NB4 (cell line): ENCODE measurements at regions not wholly inside any gene's neighbourhood (a gene's known extent, or its start where the extent isn't known, plus 50 kb on each side); places are given as distances from the start of the nearest gene placed in this dataset.
"Not testable (repeated sequence)": the region's sequence is repeated elsewhere in the genome, so short reads cannot be mapped to it uniquely, and the experiment has no call there.

Experiments used
- DNase-seq: peaks from one replicate; pipeline ENCODE4 v3.0.0; 2010; ENCODE audit warnings: low read depth
- H3K4me3 ChIP-seq: one replicate; pipeline ENCODE4 v1.5.1; 2011; ENCODE audit warnings: mild to moderate bottlenecking, low read depth, low read length, moderate library complexity
- MYC ChIP-seq: IDR thresholded peaks from 2 replicates; pipeline ENCODE4 v1.6.1; 2011; ENCODE audit warnings: low read depth, low read length
- POLR2A ChIP-seq: IDR thresholded peaks from 2 replicates; pipeline ENCODE4 v1.6.1; 2011; ENCODE audit warnings: mild to moderate bottlenecking; ENCODE audit not compliant: insufficient read length; ENCODE audit errors: extremely low read depth
- TF ChIP-seq, protein P1 (sequence below): IDR thresholded peaks from 2 replicates; pipeline ENCODE4 v1.6.1; 2011; ENCODE audit warnings: low read depth, low read length
- TF ChIP-seq, protein P2 (sequence below): IDR thresholded peaks from one replicate; pipeline ENCODE4 v1.5.1; 2012; ENCODE audit warnings: low read depth, low read length

DNA sequence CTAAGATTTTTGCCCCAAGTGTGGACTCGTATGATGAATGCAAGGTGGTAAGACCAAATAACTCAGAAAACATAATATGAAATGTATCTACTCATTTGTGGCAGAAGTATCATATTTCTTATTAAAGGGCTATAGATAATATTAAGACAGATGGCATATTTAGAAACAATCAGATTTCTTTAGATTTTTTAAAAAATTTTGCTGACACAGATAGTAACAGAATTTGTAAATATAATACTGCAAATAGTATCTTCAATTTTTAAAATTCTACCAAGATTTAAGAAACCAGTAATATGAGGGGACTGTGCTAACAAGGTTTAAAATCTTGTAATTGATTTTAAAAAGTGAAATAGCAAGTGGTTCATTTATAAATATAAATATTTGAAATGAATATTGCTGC is 1064.1 kb downstream of the DIPK2A start:
- TF ChIP-seq, protein P1, sequence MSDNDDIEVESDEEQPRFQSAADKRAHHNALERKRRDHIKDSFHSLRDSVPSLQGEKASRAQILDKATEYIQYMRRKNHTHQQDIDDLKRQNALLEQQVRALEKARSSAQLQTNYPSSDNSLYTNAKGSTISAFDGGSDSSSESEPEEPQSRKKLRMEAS = no peak
- TF ChIP-seq MYC (no peak), POLR2A (no peak)
- TF ChIP-seq, protein P2, sequence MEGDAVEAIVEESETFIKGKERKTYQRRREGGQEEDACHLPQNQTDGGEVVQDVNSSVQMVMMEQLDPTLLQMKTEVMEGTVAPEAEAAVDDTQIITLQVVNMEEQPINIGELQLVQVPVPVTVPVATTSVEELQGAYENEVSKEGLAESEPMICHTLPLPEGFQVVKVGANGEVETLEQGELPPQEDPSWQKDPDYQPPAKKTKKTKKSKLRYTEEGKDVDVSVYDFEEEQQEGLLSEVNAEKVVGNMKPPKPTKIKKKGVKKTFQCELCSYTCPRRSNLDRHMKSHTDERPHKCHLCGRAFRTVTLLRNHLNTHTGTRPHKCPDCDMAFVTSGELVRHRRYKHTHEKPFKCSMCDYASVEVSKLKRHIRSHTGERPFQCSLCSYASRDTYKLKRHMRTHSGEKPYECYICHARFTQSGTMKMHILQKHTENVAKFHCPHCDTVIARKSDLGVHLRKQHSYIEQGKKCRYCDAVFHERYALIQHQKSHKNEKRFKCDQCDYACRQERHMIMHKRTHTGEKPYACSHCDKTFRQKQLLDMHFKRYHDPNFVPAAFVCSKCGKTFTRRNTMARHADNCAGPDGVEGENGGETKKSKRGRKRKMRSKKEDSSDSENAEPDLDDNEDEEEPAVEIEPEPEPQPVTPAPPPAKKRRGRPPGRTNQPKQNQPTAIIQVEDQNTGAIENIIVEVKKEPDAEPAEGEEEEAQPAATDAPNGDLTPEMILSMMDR = no peak
- no peak overlapping the region for H3K4me3 ChIP-seq
- DNase-seq = no peak

DNA sequence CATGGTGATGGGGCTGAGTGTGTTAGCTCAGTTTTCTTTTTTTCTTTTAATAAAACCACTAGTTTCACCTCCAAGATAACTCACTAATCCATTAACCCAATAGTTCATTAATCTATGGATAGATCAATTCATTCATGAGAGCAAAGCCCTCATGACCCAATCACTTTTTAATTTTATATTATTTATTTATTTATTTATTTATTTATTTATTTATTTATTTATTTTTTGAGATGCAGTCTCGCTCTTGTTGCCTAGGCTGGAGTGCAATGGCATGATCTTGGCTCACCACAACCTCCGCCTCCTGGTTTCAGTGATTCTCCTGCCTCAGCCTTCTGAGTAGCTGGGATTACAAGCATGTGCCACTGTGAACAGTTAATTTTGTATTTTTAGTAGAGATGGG is 1082.4 kb downstream of the DIPK2A start:
- H3K4me3 ChIP-seq, DNase-seq: not testable (repeated sequence)

DNA sequence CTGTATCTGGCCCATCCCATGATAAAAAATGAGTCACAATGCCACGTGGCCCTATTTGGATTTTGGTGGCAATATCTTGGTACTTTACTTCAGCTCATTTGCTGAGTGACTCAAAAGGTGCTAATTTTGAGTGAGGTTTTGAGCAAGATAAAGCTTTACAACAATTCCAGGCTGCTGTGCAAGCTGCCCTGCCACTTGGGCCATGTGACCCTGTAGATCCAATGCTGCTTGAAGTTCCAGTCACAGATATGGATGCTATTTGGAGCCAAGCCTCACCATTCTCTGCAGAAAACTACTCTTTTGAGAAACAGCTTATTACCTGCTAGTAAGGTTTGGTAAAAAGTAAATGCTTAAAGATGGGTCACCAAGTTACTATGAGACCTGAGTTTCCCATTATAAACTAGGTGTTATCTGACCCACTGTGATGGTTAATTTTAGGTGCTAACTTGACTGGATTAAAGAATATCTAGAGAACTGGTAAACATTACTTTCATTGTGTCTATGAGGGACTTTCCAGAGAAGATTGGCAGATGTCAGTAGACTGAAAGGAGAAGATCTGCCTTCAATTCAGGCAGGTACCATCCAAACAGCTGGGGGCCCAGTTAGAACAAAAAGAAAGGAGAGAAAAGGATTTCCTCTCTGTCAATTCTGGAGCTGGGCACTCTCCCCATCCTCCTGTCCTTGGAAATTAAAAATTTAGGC is 1083.9 kb downstream of the DIPK2A start:
- no peak overlapping the region for H3K4me3 ChIP-seq
- TF ChIP-seq, protein P2 = no peak
- no peak for TF ChIP-seq POLR2A
- no peak for TF ChIP-seq MYC
- TF ChIP-seq, protein P1 = no peak
- no peak for DNase-seq

DNA sequence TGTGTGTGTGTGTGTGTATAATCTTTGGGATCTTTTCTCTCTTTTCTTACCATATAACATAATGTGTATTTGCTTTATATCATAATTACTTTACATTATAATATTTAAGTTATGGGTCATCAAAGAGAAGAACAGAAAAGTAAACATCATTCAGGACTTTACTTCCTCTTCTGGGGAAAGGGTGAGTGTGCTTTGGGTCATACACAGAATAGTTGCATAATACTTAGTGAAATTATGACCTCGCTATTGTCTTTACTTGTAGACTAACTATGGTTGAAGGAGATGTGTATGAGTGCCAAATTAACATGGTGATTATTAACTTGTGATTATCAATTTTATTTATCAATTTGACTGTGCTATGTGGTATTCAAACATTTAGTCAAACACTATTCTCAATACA is 1086.9 kb downstream of the DIPK2A start:
- DNase-seq = peak; percentile 36
- H3K4me3 ChIP-seq = no peak overlapping the region
- TF ChIP-seq, protein P2 = no peak
- TF ChIP-seq POLR2A (no peak), MYC (no peak)
- TF ChIP-seq, protein P1 = no peak

DNA sequence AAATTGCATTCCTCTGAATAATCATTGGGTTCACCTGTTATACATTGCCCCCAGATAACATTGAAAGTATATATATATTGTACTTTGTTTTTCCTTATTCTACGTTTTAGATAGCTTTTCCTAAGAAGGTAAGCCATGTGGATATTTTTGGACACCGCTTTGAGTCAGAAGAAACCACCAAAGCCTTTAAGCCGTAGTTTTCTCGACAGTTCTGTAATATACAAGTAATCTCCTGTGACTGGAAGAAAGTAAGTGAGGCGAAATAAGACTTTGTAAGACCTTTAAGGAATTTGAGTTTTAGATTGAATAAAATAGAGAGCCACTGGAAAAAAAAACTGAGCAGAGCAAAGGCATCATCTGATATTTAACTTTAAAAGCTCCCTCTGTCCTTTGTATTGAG is 1092.0 kb downstream of the DIPK2A start:
- H3K4me3 ChIP-seq = no peak overlapping the region
- no peak for TF ChIP-seq MYC
- TF ChIP-seq POLR2A = no peak
- TF ChIP-seq, protein P2 = no peak
- TF ChIP-seq, protein P1 = no peak
- no peak for DNase-seq

DNA sequence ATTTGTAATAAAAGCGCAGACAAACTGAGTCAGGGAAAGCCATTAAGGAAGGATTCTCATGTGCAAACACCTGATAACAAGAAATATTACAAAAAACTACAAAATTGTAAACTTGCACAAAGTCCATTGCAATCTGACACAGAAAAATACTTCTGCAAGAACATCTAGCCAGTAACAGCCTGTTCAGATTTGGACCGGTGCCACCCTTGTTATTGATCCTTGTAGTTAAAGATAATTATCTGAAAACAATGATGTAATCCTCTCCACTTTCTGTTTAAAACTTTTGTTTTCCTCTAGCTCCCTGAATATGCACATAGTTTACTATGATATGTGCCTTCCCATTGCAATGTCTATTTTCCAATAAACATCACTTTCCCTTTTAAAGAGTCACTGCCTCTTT is 1090.2 kb downstream of the PLOD2 start:
- no peak overlapping the region for H3K4me3 ChIP-seq
- DNase-seq = no peak
- TF ChIP-seq, protein P2 = no peak
- TF ChIP-seq MYC (no peak), POLR2A (no peak)
- TF ChIP-seq, protein P1 = no peak
